GM21528 (cell line): ENCODE measurements at regions not wholly inside any gene's neighbourhood (a gene's known extent, or its start where the extent isn't known, plus 50 kb on each side); places are given as distances from the start of the nearest gene placed in this dataset.

ENCODE experiments used
- ATAC-seq: cut with Tn5 transposase; IDR thresholded peaks from one replicate; pipeline ENCODE4 v1.9.1; 2021; ENCODE audit warnings: mild to moderate bottlenecking, moderate library complexity; ENCODE audit not compliant: unreplicated experiment, low FRiP score

DNA sequence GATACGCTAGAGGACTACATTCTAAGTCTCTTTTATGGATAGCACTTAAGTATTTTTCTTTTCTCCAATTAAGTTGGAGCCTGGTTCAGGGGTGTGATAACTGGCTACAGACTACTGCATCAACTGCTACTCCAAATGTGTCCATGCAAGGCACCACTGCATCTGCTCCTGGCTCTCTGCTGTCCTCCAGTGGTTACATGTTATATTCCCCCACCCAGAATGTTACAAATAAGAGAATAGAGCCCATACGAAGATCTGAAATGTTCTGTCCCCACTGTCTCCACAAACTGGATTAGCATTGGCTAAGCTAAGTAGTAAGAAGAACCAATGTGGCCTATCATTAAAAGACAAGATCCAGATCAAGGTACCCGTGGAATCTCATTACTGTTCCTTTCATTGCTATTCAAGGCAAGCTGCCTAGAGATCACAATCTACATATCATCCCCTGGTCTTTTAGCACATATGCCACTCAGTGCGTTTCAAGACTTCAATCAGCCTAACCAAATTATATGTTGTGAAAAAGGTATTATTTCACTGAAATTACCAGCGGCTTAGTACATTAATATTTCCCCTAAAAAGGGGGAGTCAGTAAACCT is 308.3 kb upstream of the SLC8A1 start:
- ATAC-seq = no peak

DNA sequence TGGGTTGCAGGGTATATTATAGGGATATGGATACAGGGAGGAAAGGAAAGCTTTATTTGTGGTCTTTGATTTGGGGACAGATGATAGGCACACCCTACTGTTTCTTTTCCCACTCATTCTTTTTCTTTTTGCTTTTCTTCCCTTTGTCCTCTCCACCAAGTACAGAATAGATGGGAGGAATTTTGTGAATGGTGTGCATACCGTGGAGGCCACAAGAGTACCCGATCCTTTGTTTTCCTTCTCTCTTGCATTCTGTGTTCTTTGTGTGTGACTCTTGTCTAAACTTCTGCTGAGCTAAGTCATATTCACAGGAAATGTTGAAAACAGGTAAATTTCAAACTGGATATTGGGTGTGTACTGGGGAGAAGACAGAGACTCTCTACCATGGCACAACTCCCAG is 321.4 kb upstream of the SLC8A1 start:
- no peak for ATAC-seq

DNA sequence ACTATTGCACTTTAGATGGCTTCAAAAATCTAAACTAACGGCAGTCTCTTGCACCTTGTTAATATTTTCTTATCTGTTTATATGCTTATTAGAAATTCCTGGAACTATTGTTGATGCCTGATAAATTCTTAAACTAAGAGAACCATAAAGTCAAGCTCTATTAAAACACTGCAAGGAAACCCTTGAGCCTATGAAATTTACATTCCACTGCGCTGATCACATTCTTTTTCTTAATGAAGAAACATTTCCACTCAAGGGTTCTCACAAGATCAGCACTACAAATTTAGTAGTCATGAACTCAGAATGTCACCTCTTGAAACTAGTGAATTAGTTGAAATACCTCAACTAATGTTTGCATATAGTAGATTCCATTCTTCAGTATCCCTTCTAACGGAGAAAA is 331.8 kb upstream of the SLC8A1 start:
- ATAC-seq = no peak

DNA sequence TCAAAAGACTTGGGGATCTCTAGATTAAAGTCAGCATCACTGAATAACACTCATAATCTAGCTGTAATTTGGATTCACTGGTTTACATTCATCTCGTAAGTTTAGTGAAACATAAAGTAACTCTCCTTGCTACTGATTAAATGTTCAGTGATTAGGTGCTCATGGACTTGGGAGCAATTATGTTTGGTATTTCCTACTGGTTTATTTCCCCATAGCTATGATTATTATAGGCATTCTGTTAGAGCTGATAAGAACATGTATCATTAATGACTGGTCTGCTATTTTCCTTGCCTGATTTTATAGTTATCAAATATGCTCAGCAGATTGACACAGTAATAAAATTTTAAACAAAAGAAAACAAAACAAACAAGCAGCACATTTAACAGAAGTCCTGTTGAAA is 334.7 kb upstream of the SLC8A1 start:
- no peak for ATAC-seq

DNA sequence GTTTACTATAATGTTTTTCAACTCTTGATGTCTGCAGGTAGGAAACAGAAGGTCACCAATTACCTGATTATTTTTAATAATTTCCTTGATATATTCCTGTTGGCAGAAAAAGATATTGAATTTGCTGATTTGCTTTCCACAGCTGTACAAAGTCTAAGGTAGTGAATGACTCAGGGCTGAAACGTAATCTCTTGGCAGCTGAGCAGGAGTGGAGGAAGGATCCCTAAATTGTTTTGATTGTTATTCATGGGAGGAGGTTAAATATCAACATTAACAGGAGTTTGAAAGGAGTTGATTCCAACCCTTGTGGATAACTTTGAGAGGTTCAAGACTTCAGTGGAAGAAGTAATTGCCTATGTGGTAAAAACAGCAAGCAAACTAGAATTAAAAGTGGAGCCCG is 345.2 kb upstream of the SLC8A1 start:
- ATAC-seq = no peak

DNA sequence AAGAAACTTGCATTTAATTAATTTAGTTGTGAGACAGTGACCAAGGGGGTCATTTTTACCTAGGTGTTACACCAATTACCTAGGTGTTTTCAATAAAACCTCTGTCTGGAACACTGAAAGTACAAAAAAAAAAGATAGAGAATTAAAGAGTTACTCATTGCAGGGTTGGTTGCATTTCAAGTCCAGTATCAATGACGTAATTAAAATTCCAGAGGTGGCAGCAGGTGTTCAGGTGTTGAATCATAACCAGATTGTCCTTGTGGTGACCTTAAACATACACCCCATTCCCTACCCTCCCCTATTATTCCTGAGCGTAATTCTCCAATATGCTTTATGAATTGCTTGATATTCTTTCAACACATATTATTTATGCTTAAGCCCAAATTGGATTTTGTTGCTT is 352.0 kb upstream of the SLC8A1 start:
- no peak for ATAC-seq

DNA sequence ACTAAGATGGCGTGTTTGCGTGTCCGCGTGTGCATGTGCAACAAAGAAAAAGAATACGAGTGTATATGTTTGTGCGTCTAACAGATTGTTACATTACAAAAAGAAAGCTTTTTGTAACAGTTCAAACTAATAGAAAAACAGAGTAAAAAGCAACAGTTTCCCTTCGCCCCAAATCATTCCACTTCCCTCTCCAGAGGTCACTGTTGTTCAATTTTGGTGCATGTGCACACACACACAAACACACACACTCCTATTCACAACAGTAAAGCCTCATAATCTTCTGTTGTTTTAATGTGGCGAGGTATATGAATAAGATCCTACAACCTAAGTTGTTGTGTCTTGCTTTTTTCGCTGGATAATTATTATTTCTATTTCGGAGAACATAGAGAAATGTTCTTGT is 357.3 kb upstream of the SLC8A1 start:
- ATAC-seq = no peak

DNA sequence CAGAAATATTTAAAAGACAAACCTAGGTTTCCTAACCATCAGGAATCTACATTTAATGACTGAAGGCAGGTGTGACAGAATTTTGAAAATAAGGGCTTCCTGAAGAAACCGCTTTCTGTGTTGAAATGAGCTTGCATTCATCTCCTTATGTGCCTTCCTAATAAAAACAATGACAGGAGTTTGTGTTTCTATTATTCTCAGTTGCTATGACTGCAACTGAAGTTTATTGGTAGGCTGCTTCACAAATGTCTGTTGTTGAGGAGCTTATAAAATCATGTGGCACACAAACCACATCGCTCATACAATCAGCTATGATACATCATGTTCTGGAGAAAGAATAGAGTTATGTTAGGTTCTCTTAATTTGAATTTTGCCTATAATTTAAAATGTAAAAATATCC is 362.7 kb upstream of the SLC8A1 start:
- no peak for ATAC-seq

DNA sequence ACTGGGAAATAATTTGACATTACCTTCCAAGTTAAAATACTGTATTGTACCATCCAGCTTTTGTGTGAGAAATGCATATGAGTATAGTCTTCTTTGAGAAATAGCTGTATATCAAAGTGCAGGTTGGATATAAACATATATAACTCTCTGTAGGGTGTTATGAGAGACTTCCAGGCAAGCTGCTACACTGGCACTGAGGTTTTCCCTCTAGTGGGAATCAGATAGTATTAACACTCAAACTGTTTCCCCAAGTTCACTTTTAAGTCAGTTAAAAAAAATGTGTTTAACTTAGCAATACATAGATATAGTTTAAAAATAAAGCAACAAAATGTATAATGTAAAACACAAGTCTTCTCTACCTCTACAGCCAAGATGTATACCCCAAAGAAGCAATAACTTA is 368.4 kb upstream of the SLC8A1 start:
- ATAC-seq = no peak

DNA sequence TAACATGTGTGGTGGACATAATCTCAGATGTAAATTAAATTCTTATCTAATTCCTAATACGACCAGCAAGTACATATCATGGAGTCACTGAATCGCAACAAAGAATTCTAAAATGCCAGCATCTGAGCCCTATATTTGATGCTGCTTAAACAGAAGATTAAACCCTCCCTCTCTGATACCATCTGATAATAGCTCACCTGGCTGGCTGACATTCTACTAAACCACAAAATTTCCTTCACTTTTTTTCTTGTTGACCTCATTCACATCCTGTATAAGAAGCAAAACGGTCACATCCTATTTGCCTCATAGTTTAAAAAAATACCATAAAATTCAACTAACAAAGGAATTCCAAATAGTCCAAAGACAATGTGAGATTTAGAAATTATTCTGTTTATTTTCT is 371.6 kb upstream of the SLC8A1 start:
- ATAC-seq = no peak

DNA sequence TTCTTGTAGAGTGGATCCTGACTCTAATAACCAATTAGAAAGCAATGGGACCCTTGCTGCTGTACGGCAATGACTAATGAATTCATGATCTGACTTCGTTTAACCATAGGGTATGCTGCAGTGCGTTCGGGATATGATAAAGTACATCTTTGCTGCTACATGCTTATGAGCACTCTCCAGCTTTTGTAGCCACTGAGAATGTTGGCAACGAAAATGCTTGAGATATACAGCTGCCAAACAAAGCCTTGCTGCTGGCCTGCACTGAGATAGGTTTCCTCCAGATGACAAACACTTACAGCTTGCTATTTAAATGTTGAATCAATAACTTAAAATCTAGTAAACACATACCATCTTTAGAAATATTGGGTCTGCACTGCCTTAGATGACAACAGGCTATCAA is 372.4 kb upstream of the SLC8A1 start:
- ATAC-seq = no peak

DNA sequence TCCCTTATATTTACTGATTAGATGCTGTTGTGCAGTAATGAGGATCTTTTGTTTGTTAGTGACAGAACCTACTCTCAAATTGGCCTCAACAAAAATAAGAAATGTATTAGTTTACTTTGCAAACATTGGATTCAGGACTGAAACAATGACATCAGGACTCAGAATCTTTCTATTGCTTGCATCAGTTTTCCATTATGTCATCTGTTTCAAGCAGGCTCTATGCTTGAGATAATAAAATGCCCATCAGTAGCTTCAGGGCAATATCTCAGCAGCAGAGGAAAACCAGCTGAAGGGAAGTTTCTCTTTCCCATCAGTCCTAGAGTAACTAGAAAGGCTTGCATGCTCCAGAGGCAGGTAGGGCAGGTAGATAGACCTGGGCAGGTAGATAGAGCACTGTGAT is 375.5 kb upstream of the SLC8A1 start:
- no peak for ATAC-seq

DNA sequence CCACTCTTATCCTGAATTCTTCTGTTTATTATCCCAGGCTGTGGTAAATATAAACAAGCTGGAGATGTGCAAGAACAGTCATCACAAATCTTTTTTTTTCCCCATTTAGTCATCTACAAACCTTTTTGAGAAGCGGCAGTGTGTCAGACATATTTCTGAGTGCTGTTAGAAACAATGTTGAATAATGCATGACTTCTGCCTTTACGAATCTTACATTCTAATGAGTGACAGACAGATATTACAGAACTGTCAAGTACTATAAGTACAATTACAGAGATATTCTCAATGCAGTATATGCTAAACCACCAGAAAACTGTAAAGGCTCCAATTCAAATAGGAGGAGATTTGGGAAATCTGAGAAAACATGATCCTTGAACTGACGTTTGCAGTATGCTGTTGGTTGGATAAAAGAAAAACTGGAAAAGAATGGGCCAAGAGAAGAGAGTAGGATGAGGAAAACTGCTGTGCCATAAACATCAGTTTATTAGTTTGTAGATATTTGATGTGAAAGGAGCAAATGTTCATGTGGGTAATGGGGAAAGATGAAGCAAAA is 379.5 kb upstream of the SLC8A1 start:
- ATAC-seq = no peak

DNA sequence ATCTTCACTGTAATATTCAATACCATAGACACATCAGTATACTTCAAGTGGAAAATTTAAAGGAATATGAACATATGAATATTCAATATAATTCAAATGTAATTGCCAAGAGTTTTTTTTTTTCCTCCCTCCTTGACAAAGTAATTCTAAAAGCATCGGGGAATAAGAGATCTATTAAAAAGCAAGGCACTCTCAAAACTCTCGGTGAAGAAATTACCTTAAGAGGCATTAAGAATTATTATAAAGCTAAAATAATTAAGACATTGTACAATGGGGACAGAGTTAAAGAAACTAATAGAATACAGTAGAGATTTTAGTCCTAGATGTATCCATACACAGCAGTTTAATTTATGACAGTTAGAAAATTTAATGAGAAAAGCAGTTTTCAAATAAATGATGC is 390.0 kb upstream of the SLC8A1 start:
- ATAC-seq = no peak

DNA sequence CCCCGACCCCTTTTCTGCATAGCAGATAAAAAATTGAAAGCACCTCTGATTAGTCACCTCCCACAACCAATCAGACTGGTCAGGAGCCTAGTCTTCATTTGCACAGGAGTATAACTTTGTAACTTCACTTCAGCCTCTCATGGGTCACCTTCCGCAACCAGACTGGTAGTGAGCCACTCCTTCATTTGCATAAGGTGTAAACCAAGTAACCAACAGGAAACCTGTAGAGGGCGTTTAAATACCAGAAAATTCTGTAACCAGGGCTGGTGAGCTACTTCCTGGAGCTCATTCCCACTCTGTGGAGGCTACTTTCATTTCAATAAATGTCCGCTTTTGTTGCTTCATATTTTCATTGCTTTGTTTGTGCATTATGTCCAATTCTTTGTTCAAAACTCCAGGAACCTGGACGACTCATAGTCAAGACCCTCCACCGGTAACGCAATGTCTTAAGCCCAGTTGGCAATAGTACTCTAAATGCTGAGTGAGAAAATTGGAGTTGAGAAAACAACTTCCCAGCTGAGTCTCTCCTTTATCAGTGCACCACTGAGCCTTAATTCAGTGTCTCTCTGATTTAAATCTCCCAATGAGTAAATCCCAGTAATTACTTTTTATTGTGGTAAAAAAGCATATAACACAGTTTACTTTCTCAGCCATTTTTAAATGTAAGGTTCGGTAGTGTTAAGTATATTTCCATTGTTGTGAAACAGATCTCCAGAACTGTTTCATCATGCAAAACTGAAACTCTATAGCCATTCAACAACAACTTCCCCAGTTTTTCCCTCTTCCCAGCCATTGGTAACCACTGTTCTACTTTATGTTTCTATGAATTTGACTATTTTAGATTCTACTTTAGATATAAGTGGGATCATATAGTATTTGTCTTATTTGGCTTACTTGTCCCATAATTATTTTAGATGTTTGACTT is 392.7 kb upstream of the SLC8A1 start:
- no peak for ATAC-seq

DNA sequence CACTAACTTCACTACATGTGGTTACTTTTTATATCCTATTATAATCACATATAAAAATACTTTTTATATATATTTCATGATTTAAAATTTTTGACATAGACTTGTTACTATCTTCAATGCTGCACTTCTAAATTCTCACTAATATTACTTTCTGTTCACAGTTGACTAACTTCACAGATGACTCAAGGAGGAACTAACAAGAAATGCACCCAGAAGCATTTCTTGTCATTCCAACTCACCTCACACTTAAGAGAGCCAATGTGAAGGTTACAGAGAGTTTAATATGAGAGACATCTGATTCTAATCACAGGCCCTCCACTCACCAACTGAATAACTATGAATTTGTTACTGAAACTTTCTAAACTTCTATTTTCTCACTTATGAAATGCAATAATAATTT is 399.8 kb upstream of the SLC8A1 start:
- no peak for ATAC-seq

DNA sequence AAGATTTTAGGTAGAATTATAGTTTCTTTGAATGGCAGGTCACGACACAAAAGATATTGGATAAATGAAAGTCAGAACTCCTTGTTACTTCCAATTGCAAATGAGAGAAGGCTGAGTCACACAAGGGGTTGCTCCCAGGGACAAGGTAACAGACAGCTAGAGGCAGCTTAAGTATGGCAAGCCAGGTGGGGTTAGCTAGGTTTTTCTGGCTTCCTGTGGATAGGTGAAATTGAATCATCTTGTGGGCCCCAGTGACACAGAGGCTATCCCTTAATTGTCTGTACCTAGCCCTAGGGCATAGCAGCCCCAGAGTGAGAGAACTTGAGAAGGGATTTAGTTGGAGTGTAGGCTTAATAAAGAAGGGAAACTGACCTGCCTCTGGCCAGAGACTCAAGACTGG is 407.7 kb upstream of the SLC8A1 start:
- no peak for ATAC-seq

DNA sequence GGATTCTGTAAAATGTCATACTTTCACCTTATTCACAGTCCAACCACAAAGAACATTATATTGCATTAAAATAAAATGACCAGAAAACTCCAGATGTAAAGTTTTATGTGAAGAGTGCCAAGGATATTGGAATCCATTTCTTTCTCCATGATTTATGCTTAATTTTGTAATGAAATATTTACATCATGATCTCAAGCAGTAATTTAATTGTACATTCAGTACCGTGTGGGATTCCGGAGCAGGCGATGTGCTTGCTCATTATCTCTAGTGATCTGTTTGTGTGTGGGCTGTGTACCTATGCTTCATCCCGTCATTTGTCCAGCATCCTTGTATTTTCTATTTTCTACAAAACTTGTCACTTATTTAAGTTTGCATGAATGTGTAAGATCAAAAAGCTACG is 415.9 kb upstream of the SLC8A1 start:
- ATAC-seq = no peak

DNA sequence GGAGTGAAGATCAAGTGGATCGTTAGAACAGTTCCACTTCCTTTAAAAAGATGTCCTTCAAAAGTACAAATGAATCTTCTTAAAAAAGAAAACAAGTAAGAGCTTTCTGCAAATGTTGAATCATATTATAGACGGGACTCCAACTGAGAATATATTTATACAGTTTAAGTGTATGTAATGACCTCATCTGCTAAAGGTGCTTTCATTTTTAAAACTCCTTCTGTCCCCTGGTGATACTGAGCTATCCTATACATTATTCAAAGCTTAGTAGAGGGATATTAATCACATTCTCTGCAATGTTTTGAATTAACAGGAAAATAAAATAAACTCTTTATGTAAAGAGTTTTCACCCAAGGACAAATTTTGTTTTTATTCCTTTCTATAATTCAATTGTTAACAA is 420.7 kb upstream of the SLC8A1 start:
- ATAC-seq = no peak

DNA sequence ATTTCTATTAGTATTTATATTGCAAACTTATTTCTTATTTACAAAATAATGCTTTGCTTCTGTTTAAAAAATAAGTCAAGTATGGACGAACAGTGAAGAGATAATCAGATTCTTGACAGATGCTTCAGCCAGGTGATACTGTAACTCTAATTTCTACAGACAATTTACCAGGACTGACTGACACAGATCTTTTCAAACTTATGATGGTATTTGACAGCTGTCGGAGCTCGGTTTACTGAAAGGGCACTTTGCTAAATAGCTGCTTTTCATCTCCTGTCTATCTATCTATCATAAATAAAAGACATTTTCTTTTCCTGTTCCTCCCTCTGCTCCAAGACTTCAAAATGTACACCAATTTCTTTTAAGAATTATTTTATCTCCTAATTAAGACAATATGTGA is 422.5 kb upstream of the SLC8A1 start:
- no peak for ATAC-seq

DNA sequence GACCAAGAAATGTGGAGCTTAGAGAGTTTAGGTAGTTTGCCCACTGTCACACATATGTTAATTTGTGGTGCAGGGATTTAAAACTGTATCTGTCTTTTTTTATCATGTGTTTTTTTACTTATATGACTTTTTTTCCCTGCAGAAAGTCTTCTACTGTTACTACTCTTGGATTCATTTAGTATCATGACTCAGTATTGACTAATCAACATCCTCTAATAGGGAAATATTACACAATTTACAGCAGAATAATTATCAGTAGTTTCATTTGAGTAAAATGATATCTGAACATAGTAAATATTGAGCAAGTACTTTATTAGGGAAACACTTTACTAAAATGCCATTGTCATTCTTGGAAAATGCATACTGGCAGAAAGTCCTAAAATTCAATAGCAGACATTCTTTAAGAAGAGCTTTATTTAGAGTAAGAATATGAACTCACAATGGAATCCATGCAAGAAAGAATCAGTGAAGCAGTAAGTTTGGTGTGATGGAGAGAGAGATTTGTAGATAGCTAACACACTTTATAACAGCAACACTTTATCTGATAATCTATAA is 425.9 kb upstream of the SLC8A1 start:
- no peak for ATAC-seq

DNA sequence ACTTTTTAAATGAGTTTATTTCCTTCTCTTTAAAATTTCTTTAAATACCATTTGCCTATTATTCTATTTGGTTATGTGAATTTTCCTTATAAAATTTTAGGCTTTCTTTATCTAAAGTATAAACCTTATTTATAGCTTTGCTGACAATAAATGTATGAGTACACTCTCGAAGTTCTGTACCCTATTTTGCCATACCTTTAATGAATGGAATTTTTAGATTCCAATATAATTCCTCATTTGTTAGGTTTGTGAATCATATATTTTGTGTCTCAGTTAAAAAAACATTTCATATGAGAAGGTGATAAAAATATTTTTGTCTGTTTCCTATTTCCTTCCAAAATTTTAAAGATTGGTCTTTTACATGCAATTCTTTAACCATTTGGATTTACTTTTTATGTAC is 427.4 kb upstream of the SLC8A1 start:
- no peak for ATAC-seq
